Activated B cell treated with CpG ODN at 0.5 μM for 24 hours (primary cell): ENCODE measurements at regions not wholly inside any gene's neighbourhood (a gene's known extent, or its start where the extent isn't known, plus 50 kb on each side); places are given as distances from the start of the nearest gene placed in this dataset.

Experiments
- ATAC-seq: fragments of 200-7000 bp; cut with Tn5 transposase; one replicate; pipeline ENCODE4 v1.10.0; 2021; ENCODE audit warnings: low read depth, mild to moderate bottlenecking, moderate library complexity
- CTCF ChIA-PET: fragments of 350-600 bp; sonication (Branson Sonifier 250); formaldehyde crosslinking; loops from one replicate; lab custom pipeline; 2021; ENCODE audit warnings: antibody characterized with exemption; lab: Charles Lee
- POLR2A ChIA-PET: fragments of 350-600 bp; sonication (Branson Sonifier 250); formaldehyde crosslinking; loops from one replicate; lab custom pipeline; 2021; ENCODE audit warnings: antibody characterized with exemption; lab: Charles Lee
- DNase-seq: peaks from one replicate; pipeline ENCODE4 v3.0.0; 2022
- H3K27ac Mint-ChIP-seq: one replicate; pipeline ENCODE4 v1.8.0; 2020; ENCODE audit warnings: mixed read lengths
- H3K27me3 Mint-ChIP-seq: one replicate; pipeline ENCODE4 v1.8.0; 2021; ENCODE audit warnings: mixed read lengths
- H3K36me3 Mint-ChIP-seq: one replicate; pipeline ENCODE4 v1.8.0; 2021; ENCODE audit warnings: low read depth, mixed read lengths
- H3K4me1 Mint-ChIP-seq: one replicate; pipeline ENCODE4 v1.8.0; 2021; ENCODE audit warnings: mixed read lengths
- H3K4me3 Mint-ChIP-seq: one replicate; pipeline ENCODE4 v1.8.0; 2020; ENCODE audit warnings: mild to moderate bottlenecking, mixed read lengths
- H3K9me3 Mint-ChIP-seq: one replicate; pipeline ENCODE4 v1.8.0; 2020; ENCODE audit warnings: mixed read lengths
- CTCF ChIP-seq: fragments of 200-600 bp; IDR thresholded peaks from one replicate; pipeline ENCODE4 v1.8.0; 2022; ENCODE audit warnings: antibody characterized with exemption, mild to moderate bottlenecking
- intact Hi-C: fragments of 100-400 bp; cut with micrococcal nuclease; formaldehyde crosslinking; loops from one replicate; pipeline ENCODE4 v1.15.1; 2024

DNA sequence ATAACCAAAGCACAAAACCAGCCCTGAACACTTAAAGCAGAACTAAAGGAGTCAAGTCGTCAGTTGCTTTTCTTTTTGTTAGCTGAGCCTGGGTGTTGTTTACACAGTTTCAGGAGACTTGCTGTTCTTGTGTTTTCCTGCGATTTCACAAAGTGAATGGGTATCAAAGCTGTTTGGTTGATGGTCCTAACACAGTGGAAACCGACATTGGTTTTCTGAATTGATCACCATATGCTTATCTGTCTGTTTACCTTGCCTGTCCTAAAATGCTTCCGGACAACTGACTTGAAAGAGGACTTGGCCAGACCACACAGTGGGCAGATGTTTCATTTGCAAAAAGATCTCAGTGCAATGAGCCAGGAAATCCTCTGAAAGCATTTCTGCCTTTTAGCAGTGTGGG lies 676.4 kb downstream of the PRELID2 start:
- no peak for TF ChIP-seq CTCF
- intact Hi-C loops = no loop called here
- no peaks in the 10 kb centered on the region for H3K4me1 Mint-ChIP-seq
- ATAC-seq (no peak), DNase-seq (no peak)
- H3K27me3 Mint-ChIP-seq = no peaks in the 10 kb centered on the region
- no peaks in the 10 kb centered on the region for H3K9me3 Mint-ChIP-seq
- POLR2A ChIA-PET = no interaction called here
- no peak overlapping the region for H3K27ac Mint-ChIP-seq
- H3K36me3 Mint-ChIP-seq = no peaks in the 10 kb centered on the region
- no peak overlapping the region for H3K4me3 Mint-ChIP-seq
- CTCF ChIA-PET = no interaction called here

- TF ChIP-seq CTCF = no peak
- intact Hi-C loops = no loop called here
- Mint-ChIP-seq H3K9me3 (no peaks in the 10 kb centered on the region), H3K27me3 (no peaks in the 10 kb centered on the region), H3K36me3 (no peaks in the 10 kb centered on the region), H3K27ac (no peak overlapping the region), H3K4me3 (no peak overlapping the region), H3K4me1 (no peaks in the 10 kb centered on the region)
- DNase-seq (no peak), ATAC-seq (no peak)
- POLR2A ChIA-PET = no interaction called here
- CTCF ChIA-PET = no interaction called here
Measured at GRCh38 chr5:145157841-145158240, 677.3 kb downstream of the PRELID2 start.

DNA sequence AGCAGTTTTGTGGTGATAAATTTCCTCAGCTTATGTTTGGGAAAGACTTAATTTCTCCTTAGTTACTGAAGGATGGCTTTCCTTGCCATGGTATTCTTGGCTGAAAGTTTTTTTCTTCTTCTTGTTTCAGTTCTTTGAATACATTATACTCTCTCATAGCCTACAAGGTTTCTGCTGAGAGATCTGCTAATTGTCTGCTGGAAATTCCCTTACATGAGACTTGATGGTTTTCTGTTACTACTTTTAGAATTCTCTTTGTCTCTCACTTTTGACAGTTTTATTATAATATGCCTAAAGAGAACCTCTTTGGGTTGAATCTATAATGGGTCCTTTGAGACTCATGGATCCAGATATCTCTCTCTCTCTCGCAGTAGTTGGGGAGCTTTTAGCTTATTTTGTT lies 693.6 kb downstream of the PRELID2 start:
- Mint-ChIP-seq H3K27ac (no peak overlapping the region), H3K36me3 (no peaks in the 10 kb centered on the region), H3K27me3 (no peaks in the 10 kb centered on the region), H3K9me3 (peaks cover 4% of the 10 kb centered on the region), H3K4me1 (no peaks in the 10 kb centered on the region), H3K4me3 (no peak overlapping the region)
- POLR2A ChIA-PET = no interaction called here
- TF ChIP-seq CTCF = no peak
- CTCF ChIA-PET = no interaction called here
- no peak for ATAC-seq
- intact Hi-C loops = no loop called here
- no peak for DNase-seq

DNA sequence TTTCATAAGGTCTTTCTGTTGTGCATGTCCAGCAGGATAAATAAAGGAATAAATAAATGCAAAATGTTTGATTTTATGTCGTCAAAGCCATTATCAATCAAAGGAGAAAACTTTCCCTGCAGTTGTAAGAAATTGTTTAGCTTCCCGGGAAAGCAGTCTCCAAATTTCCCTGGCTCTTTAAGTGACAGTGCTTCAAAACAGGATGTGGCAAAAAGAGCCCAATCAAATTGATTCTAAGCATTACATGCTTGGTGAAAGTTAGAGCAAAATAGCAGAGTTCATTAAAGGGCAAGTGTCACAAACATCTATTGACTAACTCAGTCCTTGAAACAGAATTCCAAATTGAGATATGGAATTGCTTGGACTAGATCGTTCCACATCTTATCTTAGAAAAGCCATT lies 704.1 kb downstream of the PRELID2 start:
- Mint-ChIP-seq H3K27me3 (no peaks in the 10 kb centered on the region), H3K4me1 (no peaks in the 10 kb centered on the region), H3K36me3 (no peaks in the 10 kb centered on the region), H3K27ac (no peak overlapping the region), H3K4me3 (no peak overlapping the region), H3K9me3 (no peaks in the 10 kb centered on the region)
- no peak for TF ChIP-seq CTCF
- intact Hi-C loops = no loop called here
- ChIA-PET POLR2A (no interaction called here), CTCF (no interaction called here)
- ATAC-seq (no peak), DNase-seq (no peak)

GRCh38 chr5:145129797-145130196 lies 705.3 kb downstream of the PRELID2 start:
- intact Hi-C loops = no loop called here
- no peak for DNase-seq
- CTCF ChIA-PET = no interaction called here

More at GRCh38 chr5:145129797-145130196, 705.3 kb downstream of the PRELID2 start:
- POLR2A ChIA-PET = no interaction called here
- TF ChIP-seq CTCF = no peak
- no peak overlapping the region for H3K4me3 Mint-ChIP-seq
- no peak overlapping the region for H3K27ac Mint-ChIP-seq
- ATAC-seq = no peak
- H3K27me3 Mint-ChIP-seq = no peaks in the 10 kb centered on the region
- H3K4me1 Mint-ChIP-seq = no peaks in the 10 kb centered on the region
- no peaks in the 10 kb centered on the region for H3K9me3 Mint-ChIP-seq
- H3K36me3 Mint-ChIP-seq = no peaks in the 10 kb centered on the region
